Mesenchymal stem cell (in vitro differentiated cells and primary cell): ENCODE measurements at regions not wholly inside any gene's neighbourhood (a gene's known extent, or its start where the extent isn't known, plus 50 kb on each side); places are given as distances from the start of the nearest gene placed in this dataset.

Source experiments
- DNase-seq: peaks from one replicate; pipeline ENCODE4 v3.0.0-alpha.2; 2013
- H2AFZ ChIP-seq: one replicate; pipeline ENCODE4 v1.6.1; 2013; ENCODE audit warnings: low read depth, mild to moderate bottlenecking, control low read depth, inconsistent platforms, low read length, moderate library complexity
- H2AK5ac ChIP-seq: 2 replicates; pipeline ENCODE4 v1.6.1; 2013; ENCODE audit warnings: low read length, moderate library complexity, mild to moderate bottlenecking, inconsistent platforms; ENCODE audit not compliant: severe bottlenecking
- H2BK120ac ChIP-seq: one replicate; pipeline ENCODE4 v1.6.1; 2013; ENCODE audit warnings: low read depth, mild to moderate bottlenecking, inconsistent platforms, low read length, moderate library complexity
- H2BK12ac ChIP-seq, 2 experiments: one replicate each; pipeline ENCODE4 v1.6.1; 2013; ENCODE audit warnings: inconsistent platforms in 2 of 2, low read length in 2 of 2, mild to moderate bottlenecking in 2 of 2, moderate library complexity in 2 of 2, control low read depth in 1 of 2
- H2BK15ac ChIP-seq: one replicate; pipeline ENCODE4 v1.6.1; 2013; ENCODE audit warnings: mild to moderate bottlenecking, low read depth, inconsistent platforms; ENCODE audit not compliant: poor library complexity, severe bottlenecking
- H2BK5ac ChIP-seq: 2 replicates; pipeline ENCODE4 v1.6.1; 2013; ENCODE audit warnings: low read depth, mild to moderate bottlenecking, low read length, control low read depth, inconsistent platforms; ENCODE audit not compliant: poor library complexity, severe bottlenecking
- H3K14ac ChIP-seq, 2 experiments: one replicate each; pipeline ENCODE4 v1.6.1; 2013; ENCODE audit warnings: inconsistent platforms in 2 of 2, low read length in 2 of 2, control low read depth in 1 of 2, mild to moderate bottlenecking in 1 of 2, moderate library complexity in 1 of 2
- H3K18ac ChIP-seq, 2 experiments: one replicate each; pipeline ENCODE4 v1.6.1; 2013; ENCODE audit warnings: inconsistent platforms in 2 of 2, low read length in 2 of 2, control low read depth in 1 of 2, low read depth in 1 of 2, mild to moderate bottlenecking in 1 of 2
- H3K23ac ChIP-seq, 2 experiments: one replicate each; pipeline ENCODE4 v1.6.1; 2013; ENCODE audit warnings: inconsistent platforms in 2 of 2, low read length in 2 of 2, mild to moderate bottlenecking in 2 of 2, moderate library complexity in 2 of 2, control low read depth in 1 of 2
- H3K27ac ChIP-seq: 2 replicates; pipeline ENCODE4 v1.5.1; 2013; ENCODE audit warnings: mild to moderate bottlenecking, moderate library complexity, low read length, control low read depth, inconsistent platforms; ENCODE audit not compliant: poor library complexity, severe bottlenecking
- H3K27me3 ChIP-seq, 2 experiments: 2 replicates each; pipeline versions ENCODE4 v1.6.1 to v1.7.0; 2013; ENCODE audit warnings: low read length in 2 of 2, mild to moderate bottlenecking in 2 of 2, moderate library complexity in 2 of 2, control low read depth in 1 of 2, inconsistent platforms in 1 of 2; ENCODE audit not compliant: control insufficient read depth in 1 of 2, insufficient read depth in 1 of 2
- H3K36me3 ChIP-seq, 2 experiments: 2 replicates each; pipeline versions ENCODE4 v1.6.1 to v1.7.0; 2013; ENCODE audit warnings: low read length in 2 of 2, control low read depth in 1 of 2, inconsistent platforms in 1 of 2, low read depth in 1 of 2, mild to moderate bottlenecking in 1 of 2; ENCODE audit not compliant: insufficient read depth in 2 of 2, control insufficient read depth in 1 of 2
- H3K4ac ChIP-seq, 2 experiments: one replicate each; pipeline ENCODE4 v1.6.1; 2013; ENCODE audit warnings: inconsistent platforms in 2 of 2, low read length in 2 of 2, mild to moderate bottlenecking in 2 of 2, moderate library complexity in 2 of 2, control low read depth in 1 of 2, low read depth in 1 of 2
- H3K4me1 ChIP-seq: 2 replicates; pipeline ENCODE4 v1.6.1; 2013; ENCODE audit warnings: low read depth, low read length, control low read depth; ENCODE audit not compliant: control insufficient read depth, insufficient read depth
- H3K4me2 ChIP-seq: 2 replicates; pipeline ENCODE4 v1.6.1; 2013; ENCODE audit warnings: low read length, mild to moderate bottlenecking, inconsistent platforms; ENCODE audit not compliant: poor library complexity, severe bottlenecking
- H3K4me3 ChIP-seq, 2 experiments: 2 replicates each; pipeline versions ENCODE4 v1.5.1 to v1.7.0; 2013; ENCODE audit warnings: low read length in 2 of 2, mild to moderate bottlenecking in 2 of 2, control low read depth in 1 of 2, low read depth in 1 of 2; ENCODE audit not compliant: insufficient read depth in 1 of 2
- H3K79me1 ChIP-seq: replicated peaks from 2 replicates; pipeline ENCODE4 v1.6.1; 2013; ENCODE audit warnings: mild to moderate bottlenecking, control low read depth, low read length, inconsistent platforms; ENCODE audit not compliant: poor library complexity, severe bottlenecking
- H3K9ac ChIP-seq: 2 replicates; pipeline ENCODE4 v1.7.0; 2013; ENCODE audit warnings: mild to moderate bottlenecking, low read length, moderate library complexity
- H3K9me3 ChIP-seq: 2 replicates; pipeline ENCODE4 v1.7.0; 2013; ENCODE audit warnings: mild to moderate bottlenecking, low read length; ENCODE audit not compliant: control insufficient read depth
- H4K8ac ChIP-seq: one replicate; pipeline ENCODE4 v1.6.1; 2013; ENCODE audit warnings: inconsistent platforms, mild to moderate bottlenecking, low read length, moderate library complexity
- H4K91ac ChIP-seq: one replicate; pipeline ENCODE4 v1.6.1; 2013; ENCODE audit warnings: mild to moderate bottlenecking, low read length, inconsistent platforms
- WGBS: methylation state at CpG from one replicate; pipeline ENCODE4 v1.1.7; 2013; ENCODE audit warnings: mixed read lengths; 5-methylcytosine and 5-hydroxymethylcytosine counted together

DNA sequence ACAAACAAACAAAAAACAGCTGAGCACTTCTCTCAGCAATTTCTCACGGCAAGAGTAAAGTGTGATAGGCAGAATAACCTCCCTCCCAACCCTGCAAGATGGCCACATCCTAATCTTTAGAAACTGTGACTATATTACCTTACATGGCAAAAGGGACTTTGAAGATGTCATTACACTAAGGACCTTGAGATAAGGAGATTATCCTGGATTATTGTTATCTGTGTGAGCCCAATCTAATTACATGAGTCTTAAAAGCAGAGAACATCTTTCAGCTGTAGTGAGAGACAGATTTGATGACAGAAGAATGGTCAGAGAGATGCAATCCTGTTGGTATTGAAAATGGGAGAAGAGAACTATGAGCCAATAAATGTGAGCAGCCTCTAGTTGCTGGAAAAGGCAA is 347.9 kb downstream of the CDH9 start:
- no peak overlapping the region for H2BK12ac ChIP-seq
- 50% methylated on average over 1 of the region's 1 CpG for WGBS
- no peak overlapping the region for H3K9ac ChIP-seq
- H2BK5ac ChIP-seq, result no peak overlapping the region
- H4K91ac ChIP-seq, result no peak overlapping the region
- no peak overlapping the region for H2BK15ac ChIP-seq
- no peaks in the 10 kb centered on the region for H3K79me1 ChIP-seq
- H3K27me3 ChIP-seq, result no peaks in the 10 kb centered on the region
- no peak overlapping the region for H2AFZ ChIP-seq
- H3K9me3 ChIP-seq, result peaks cover 4% of the 10 kb centered on the region
- no peak overlapping the region for H2BK120ac ChIP-seq
- H4K8ac ChIP-seq, result no peak overlapping the region
- no peak overlapping the region for H3K4me2 ChIP-seq
- H2AK5ac ChIP-seq, result no peak overlapping the region
- no peak overlapping the region for H3K14ac ChIP-seq
- no peaks in the 10 kb centered on the region for H3K4me1 ChIP-seq
- H3K27ac ChIP-seq, result no peak overlapping the region
- H3K4ac ChIP-seq, result no peak overlapping the region
- DNase-seq, result no peak
- H3K23ac ChIP-seq, result no peak overlapping the region
- no peak overlapping the region for H3K18ac ChIP-seq
- no peaks in the 10 kb centered on the region for H3K36me3 ChIP-seq
- H3K4me3 ChIP-seq, result no peak overlapping the region

DNA sequence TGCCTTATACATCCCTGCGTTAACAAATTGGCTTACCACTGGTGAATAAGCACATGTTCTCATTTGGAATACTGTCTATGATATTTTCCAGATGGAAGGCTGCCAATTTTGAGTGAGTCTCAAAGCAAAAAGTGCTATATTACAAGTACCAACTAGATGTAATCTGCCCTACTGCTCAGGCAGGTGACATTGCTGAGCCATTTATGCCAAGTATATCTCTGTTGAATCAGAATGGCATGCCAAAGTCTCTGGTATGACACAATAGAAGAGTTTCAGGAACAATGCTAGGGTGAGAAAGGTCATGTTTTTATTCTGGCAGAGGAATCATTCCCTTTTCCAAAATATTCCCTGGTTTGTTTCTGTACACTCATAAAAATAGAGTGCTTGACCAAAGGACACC is 356.5 kb downstream of the CDH9 start:
- 100% methylated on average over 1 of the region's 1 CpG for WGBS
- H3K18ac ChIP-seq, result no peak overlapping the region
- no peaks in the 10 kb centered on the region for H3K36me3 ChIP-seq
- H2AFZ ChIP-seq, result no peak overlapping the region
- H3K27ac ChIP-seq, result no peak overlapping the region
- no peak overlapping the region for H2BK12ac ChIP-seq
- no peak overlapping the region for H3K14ac ChIP-seq
- no peak overlapping the region for H4K8ac ChIP-seq
- H2BK5ac ChIP-seq, result no peak overlapping the region
- H3K27me3 ChIP-seq, result no peaks in the 10 kb centered on the region
- no peak overlapping the region for H4K91ac ChIP-seq
- no peak for DNase-seq
- H3K9ac ChIP-seq, result no peak overlapping the region
- no peak overlapping the region for H2BK120ac ChIP-seq
- no peak overlapping the region for H3K23ac ChIP-seq
- H3K9me3 ChIP-seq, result no peaks in the 10 kb centered on the region
- no peak overlapping the region for H3K4me3 ChIP-seq
- no peak overlapping the region for H2AK5ac ChIP-seq
- H2BK15ac ChIP-seq, result no peak overlapping the region
- H3K4me1 ChIP-seq, result no peaks in the 10 kb centered on the region
- no peak overlapping the region for H3K4me2 ChIP-seq
- H3K4ac ChIP-seq, result no peak overlapping the region
- no peaks in the 10 kb centered on the region for H3K79me1 ChIP-seq

DNA sequence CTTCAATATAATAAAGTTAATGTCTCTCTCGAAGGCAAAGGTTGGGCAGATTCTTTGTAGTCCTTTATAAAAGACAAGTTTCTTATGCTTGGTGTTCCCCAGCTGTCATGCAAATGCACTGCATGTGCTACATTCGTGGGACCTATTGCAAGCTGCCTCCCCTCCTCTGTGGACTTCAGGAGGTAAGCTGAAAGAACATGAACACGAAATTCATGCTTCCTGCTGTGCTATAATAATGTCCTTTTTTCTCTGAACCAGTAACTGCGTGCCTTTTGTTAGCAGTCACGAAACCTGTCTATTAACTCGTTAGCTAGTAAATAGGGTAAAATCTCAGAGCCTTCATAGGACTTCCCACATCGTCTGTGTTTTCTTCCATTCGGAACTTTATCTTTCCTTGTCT is 363.5 kb downstream of the CDH9 start:
- Histone ChIP-seq H2AK5ac (no peak overlapping the region), H3K14ac (no peak overlapping the region), H3K4me3 (no peak overlapping the region), H2BK120ac (no peak overlapping the region), H3K4me1 (no peaks in the 10 kb centered on the region), H2BK12ac (no peak overlapping the region), H3K23ac (no peak overlapping the region), H2BK5ac (no peak overlapping the region), H3K36me3 (no peaks in the 10 kb centered on the region), H3K4ac (no peak overlapping the region), H2AFZ (no peak overlapping the region), H3K9me3 (no peaks in the 10 kb centered on the region), H4K8ac (no peak overlapping the region), H3K4me2 (no peak overlapping the region), H3K27ac (no peak overlapping the region), H2BK15ac (no peak overlapping the region), H3K79me1 (no peaks in the 10 kb centered on the region), H3K27me3 (no peaks in the 10 kb centered on the region), H4K91ac (no peak overlapping the region), H3K9ac (no peak overlapping the region), H3K18ac (no peak overlapping the region)
- 73% methylated on average over 8 of the region's 8 CpGs for WGBS
- no peak for DNase-seq

DNA sequence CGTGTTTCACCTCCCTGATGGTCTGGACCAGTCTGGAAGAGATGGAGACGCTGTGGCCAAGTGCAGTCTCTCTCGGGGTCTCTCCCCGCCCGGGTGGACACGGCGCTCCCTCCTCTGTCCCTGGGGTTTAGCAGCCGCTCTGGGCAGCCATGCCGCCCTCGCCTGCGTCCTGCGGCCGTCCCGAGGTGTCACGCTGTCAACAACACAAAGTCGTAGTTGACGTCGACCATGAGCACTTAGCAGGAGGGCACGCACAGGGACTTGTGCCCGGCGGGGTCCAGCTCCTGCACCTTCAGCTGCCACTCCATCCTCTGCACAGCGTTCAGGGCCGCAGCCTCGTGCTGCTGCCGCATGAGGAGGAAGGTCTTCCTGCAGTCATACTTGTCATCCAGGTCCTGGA is 368.9 kb downstream of the CDH9 start:
- H3K23ac ChIP-seq, result no peak overlapping the region
- H3K18ac ChIP-seq, result no peak overlapping the region
- no peak overlapping the region for H2BK15ac ChIP-seq
- H2AFZ ChIP-seq, result no peak overlapping the region
- no peaks in the 10 kb centered on the region for H3K36me3 ChIP-seq
- H2BK120ac ChIP-seq, result no peak overlapping the region
- no peak overlapping the region for H3K9ac ChIP-seq
- H3K4ac ChIP-seq, result no peak overlapping the region
- no peaks in the 10 kb centered on the region for H3K4me1 ChIP-seq
- 92% methylated on average over 25 of the region's 25 CpGs for WGBS
- H3K4me3 ChIP-seq, result no peak overlapping the region
- no peak overlapping the region for H2AK5ac ChIP-seq
- no peak for DNase-seq
- no peak overlapping the region for H2BK12ac ChIP-seq
- H2BK5ac ChIP-seq, result no peak overlapping the region
- no peak overlapping the region for H3K14ac ChIP-seq
- no peak overlapping the region for H3K27ac ChIP-seq
- H3K27me3 ChIP-seq, result no peaks in the 10 kb centered on the region
- no peak overlapping the region for H3K4me2 ChIP-seq
- H3K9me3 ChIP-seq, result no peaks in the 10 kb centered on the region
- peak overlapping the region; percentile 39 for H4K91ac ChIP-seq
- H3K79me1 ChIP-seq, result no peaks in the 10 kb centered on the region
- H4K8ac ChIP-seq, result no peak overlapping the region
